Suprapubic skin (tissue), 4 donors: ENCODE measurements at regions not wholly inside any gene's neighbourhood (a gene's known extent, or its start where the extent isn't known, plus 50 kb on each side); places are given as distances from the start of the nearest gene placed in this dataset.

ENCODE experiments used
- EP300 ChIP-seq: sonication (generic); formaldehyde crosslinking; IDR thresholded peaks from one replicate; pipeline ENCODE4 v1.6.1; 2017; ENCODE audit warnings: antibody characterized with exemption
- POLR2A ChIP-seq, 2 donors: fragments of 450-650 bp; IDR thresholded peaks; one replicate each; pipeline ENCODE4 v1.6.1; 2017; ENCODE audit warnings: antibody characterized with exemption in 2 of 2, mild to moderate bottlenecking in 2 of 2, moderate library complexity in 2 of 2
- POLR2AphosphoS5 ChIP-seq, 3 donors: sonication (generic); formaldehyde crosslinking; IDR thresholded peaks; one replicate each; pipeline ENCODE4 v1.6.1; 2017; ENCODE audit warnings: antibody characterized with exemption in 3 of 3
- TF ChIP-seq, protein P1 (sequence below), 2 donors: fragments of 200-600 bp in 1 of 2; fragments of 450-650 bp in 1 of 2; sonication (generic) in 1 of 2; IDR thresholded peaks; one replicate each; pipeline ENCODE4 v1.5.1; 2016 to 2019; ENCODE audit warnings: antibody characterized with exemption in 2 of 2, mild to moderate bottlenecking in 1 of 2, moderate library complexity in 1 of 2

DNA sequence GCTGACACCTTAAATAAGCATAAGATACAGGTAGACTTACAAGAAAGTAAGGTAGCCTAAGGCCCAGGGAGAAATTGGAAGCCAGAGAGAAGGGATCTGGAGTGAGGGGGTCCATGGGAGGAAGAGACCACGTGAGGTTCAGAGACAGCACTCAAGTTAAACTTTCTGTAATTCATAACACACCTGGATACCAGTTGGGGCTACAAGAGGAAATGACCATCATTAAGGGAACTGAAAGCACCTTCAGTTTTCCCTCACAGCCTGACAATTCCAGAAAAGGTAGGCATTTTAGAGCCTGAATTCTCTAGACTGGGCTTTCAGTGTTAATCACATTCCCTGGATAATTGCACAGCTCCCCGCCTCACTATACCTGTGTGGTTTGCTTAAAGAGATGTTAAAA, 355.5 kb downstream of the FBXW7 start:
- TF ChIP-seq POLR2AphosphoS5 (IDR thresholded peaks at IDR 0.05) = no peak
- TF ChIP-seq, protein P1, sequence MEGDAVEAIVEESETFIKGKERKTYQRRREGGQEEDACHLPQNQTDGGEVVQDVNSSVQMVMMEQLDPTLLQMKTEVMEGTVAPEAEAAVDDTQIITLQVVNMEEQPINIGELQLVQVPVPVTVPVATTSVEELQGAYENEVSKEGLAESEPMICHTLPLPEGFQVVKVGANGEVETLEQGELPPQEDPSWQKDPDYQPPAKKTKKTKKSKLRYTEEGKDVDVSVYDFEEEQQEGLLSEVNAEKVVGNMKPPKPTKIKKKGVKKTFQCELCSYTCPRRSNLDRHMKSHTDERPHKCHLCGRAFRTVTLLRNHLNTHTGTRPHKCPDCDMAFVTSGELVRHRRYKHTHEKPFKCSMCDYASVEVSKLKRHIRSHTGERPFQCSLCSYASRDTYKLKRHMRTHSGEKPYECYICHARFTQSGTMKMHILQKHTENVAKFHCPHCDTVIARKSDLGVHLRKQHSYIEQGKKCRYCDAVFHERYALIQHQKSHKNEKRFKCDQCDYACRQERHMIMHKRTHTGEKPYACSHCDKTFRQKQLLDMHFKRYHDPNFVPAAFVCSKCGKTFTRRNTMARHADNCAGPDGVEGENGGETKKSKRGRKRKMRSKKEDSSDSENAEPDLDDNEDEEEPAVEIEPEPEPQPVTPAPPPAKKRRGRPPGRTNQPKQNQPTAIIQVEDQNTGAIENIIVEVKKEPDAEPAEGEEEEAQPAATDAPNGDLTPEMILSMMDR (IDR thresholded peaks at IDR 0.05) = no peak
- TF ChIP-seq POLR2A (IDR thresholded peaks at IDR 0.05) = no peak
- no peak for TF ChIP-seq EP300
